ENCODE measurements at regions not wholly inside any gene's neighbourhood (a gene's known extent, or its start where the extent isn't known, plus 50 kb on each side); places are given as distances from the start of the nearest gene placed in this dataset.
A peak's percentile ranks its signal among the peaks of the same experiment; 100 is the strongest.

DNA sequence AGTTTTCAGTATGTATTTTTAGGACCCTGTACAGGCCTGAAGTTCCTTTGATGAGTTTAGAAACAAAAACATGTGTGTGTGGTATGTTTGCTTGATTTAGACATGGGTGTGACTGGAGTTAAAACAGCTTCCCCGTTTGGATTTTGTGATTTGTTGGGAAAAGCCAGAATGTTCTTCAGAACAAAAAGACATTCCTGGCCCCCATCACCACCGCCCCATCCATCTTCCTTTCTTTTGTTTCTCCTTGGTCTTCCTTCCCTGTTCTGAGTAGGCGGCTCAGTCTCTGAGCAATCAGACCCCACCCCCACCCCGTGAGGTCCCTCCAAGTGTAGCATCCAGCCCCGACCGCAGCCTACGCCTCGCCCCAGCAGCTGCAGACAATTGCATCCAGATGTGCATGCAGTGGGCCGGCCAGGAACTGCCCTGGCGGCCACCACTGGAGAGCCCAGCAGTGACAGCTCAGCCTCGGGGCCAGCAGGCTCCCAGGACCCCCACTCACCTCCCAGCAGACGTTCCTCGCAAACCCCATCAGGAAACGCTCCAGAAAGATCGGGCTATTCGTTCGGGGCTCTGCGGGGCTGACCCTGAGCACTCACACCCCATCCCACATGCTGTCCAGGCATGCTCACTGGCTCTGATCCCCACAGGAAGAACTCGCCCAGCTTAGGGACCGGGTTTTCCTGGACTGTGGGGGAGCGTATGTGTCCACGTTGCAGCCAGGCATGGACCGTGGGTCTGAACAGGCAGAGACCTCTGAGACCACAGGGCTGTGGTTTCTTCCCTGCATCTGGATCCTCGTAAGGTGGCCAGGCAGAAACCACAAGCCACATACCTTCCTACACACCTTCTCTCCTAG is 99.8 kb upstream of the CDH5 start:
- TF ChIP-seq POLR2AphosphoS5 (IDR thresholded peaks at IDR 0.05) (peak in 1 of 3 donors; percentile 17), POLR2A (IDR thresholded peaks at IDR 0.05) (no peak), EP300 (IDR thresholded peaks at IDR 0.05) (no peak)
- TF ChIP-seq, protein P1, sequence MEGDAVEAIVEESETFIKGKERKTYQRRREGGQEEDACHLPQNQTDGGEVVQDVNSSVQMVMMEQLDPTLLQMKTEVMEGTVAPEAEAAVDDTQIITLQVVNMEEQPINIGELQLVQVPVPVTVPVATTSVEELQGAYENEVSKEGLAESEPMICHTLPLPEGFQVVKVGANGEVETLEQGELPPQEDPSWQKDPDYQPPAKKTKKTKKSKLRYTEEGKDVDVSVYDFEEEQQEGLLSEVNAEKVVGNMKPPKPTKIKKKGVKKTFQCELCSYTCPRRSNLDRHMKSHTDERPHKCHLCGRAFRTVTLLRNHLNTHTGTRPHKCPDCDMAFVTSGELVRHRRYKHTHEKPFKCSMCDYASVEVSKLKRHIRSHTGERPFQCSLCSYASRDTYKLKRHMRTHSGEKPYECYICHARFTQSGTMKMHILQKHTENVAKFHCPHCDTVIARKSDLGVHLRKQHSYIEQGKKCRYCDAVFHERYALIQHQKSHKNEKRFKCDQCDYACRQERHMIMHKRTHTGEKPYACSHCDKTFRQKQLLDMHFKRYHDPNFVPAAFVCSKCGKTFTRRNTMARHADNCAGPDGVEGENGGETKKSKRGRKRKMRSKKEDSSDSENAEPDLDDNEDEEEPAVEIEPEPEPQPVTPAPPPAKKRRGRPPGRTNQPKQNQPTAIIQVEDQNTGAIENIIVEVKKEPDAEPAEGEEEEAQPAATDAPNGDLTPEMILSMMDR (IDR thresholded peaks at IDR 0.05): peak; percentile 16 to 26
- Histone ChIP-seq H3K9me3 (no peaks in the 10 kb centered on the region), H3K4me3 (no peak overlapping the region), H3K27me3 (no peaks in the 10 kb centered on the region), H3K36me3 (no peaks in the 10 kb centered on the region), H3K27ac (peak overlapping the region; percentile 8), H3K4me1 (peaks cover 66% of the 10 kb centered on the region)
- 29% methylated on average over 14 of the region's 24 CpGs for WGBS
- peak; percentile 87 to 92 for DNase-seq (ENCODE audit: low spot score in 2 of 2)

DNA sequence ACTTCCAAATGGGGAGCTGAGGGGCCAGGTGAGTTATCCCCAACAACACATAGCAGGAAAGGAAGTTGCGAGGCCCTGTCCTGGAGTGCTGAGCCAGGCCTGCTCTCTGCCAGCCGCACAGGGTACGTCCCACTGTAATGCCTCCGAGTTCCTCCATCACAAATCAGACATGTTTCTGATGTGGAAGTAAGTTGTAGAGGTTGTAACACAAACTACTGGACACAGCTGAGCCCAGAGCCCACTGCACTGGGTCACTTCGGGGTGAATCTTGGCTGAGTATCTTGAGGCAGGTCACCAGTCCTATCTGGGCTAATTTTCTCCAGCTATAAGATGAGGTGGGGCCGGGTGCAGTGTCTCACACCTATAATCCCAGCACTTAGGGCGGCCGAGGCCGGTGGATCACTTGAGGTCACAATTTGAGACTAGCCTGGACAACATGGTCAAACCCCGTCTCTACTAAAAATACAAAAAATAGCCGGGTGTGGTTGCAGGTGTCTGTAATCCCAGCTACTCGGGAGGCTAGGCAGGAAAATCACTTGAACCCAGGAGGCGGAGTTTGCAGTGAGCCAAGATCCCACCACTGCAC is 100.8 kb upstream of the CDH5 start:
- WGBS: 89% methylated on average over 8 of the region's 13 CpGs
- DNase-seq (ENCODE audit: low spot score in 2 of 2): peak in 1 of 2 donors; percentile 50
- peaks cover 58% of the 10 kb centered on the region for H3K4me1 ChIP-seq
- no peaks in the 10 kb centered on the region for H3K36me3 ChIP-seq
- H3K27me3 ChIP-seq: no peaks in the 10 kb centered on the region
- H3K27ac ChIP-seq: peak overlapping the region; percentile 43
- no peak overlapping the region for H3K4me3 ChIP-seq
- H3K9me3 ChIP-seq: no peaks in the 10 kb centered on the region
- TF ChIP-seq EP300 (IDR thresholded peaks at IDR 0.05) (no peak), POLR2A (IDR thresholded peaks at IDR 0.05) (no peak), POLR2AphosphoS5 (IDR thresholded peaks at IDR 0.05) (no peak)
- TF ChIP-seq, protein P1 (IDR thresholded peaks at IDR 0.05): no peak

DNA sequence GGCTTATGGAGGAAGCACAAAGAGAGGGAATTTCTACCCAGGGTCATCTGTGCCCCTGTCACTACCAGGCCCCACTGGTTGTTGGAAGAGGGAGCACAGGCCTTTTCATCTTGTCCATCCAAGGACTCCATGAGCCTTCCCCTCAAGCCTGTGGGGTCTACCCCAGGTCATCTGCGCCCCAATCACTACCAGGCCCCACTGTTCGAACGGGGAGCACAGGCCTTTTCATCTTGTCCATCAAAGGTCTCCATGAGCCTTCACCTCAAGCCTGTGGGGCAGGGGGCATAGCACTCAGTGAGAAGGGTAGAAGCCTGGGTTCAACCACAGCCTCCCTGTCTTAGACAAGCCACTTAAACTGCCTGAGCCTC is 101.5 kb upstream of the CDH5 start:
- Histone ChIP-seq H3K4me3 (no peak overlapping the region), H3K27me3 (no peaks in the 10 kb centered on the region), H3K4me1 (peaks cover 52% of the 10 kb centered on the region), H3K27ac (peak overlapping the region; percentile 43), H3K9me3 (no peaks in the 10 kb centered on the region), H3K36me3 (no peaks in the 10 kb centered on the region)
- WGBS: no CpG with 5 or more reads among the region's 3 CpGs
- DNase-seq (ENCODE audit: low spot score in 2 of 2): peak in 1 of 2 donors; percentile 50
- no peak for TF ChIP-seq POLR2A (IDR thresholded peaks at IDR 0.05)

DNA sequence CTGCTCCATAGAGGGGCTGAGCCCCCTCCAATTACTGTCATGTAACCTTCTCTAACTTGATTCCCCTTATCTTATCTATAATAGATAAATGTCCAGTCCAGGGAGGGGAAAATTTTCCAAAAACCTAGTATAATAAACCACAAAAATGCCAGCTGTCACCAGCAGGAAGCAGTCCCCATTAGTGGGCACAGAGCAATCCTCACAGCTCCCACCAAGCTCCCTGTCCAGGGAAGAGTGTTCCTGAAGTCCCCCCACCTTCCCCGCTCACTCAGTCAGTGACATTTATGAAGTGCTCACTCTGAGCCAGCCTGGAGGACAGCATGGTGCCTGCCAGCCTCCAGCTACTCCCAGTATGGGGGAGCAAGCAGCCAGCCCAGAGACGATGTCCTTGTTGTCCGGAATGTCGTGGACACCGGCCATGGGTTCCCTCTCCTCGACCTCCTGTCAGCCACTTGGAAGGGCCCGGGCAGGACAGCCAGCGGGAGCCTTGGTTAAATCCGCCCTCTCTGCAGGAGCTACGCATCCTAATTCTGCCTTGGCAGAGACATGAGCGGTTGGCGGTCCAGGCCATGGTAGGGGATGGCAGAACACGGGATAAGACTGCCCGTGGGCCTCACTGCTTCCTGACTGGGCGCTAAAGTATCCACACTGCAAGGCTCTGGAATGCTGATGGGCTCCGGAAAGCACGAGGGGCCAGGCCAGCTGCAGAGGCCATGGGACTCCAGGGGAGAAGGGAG is 102.0 kb upstream of the CDH5 start:
- peaks cover 46% of the 10 kb centered on the region for H3K4me1 ChIP-seq
- no peak overlapping the region for H3K27ac ChIP-seq
- no peak overlapping the region for H3K4me3 ChIP-seq
- H3K36me3 ChIP-seq: no peaks in the 10 kb centered on the region
- peak in 1 of 2 donors; percentile 64 for DNase-seq (ENCODE audit: low spot score in 2 of 2)
- no peaks in the 10 kb centered on the region for H3K27me3 ChIP-seq
- WGBS: 89% methylated on average over 7 of the region's 17 CpGs
- TF ChIP-seq, protein P1 (IDR thresholded peaks at IDR 0.05): no peak
- TF ChIP-seq POLR2AphosphoS5 (IDR thresholded peaks at IDR 0.05) (no peak), EP300 (IDR thresholded peaks at IDR 0.05) (no peak), POLR2A (IDR thresholded peaks at IDR 0.05) (no peak)
- H3K9me3 ChIP-seq: no peaks in the 10 kb centered on the region

DNA sequence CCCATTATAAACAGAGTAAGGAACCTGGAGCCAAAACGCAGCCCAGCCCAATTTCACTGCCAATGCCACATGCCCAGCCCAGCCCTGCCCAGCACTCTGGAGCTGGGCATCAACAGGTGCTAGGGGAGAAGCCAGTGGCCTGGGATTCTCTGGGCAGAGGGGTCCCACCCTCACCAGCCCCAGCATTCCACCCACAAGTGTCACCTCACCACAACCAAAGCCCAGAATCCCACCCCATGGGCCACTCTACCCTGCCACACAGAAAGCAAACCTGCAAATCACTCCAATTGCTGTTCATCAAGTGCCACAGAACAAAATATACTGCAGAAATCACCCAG is 102.5 kb upstream of the CDH5 start:
- Histone ChIP-seq H3K27me3 (no peaks in the 10 kb centered on the region), H3K9me3 (no peaks in the 10 kb centered on the region), H3K36me3 (no peaks in the 10 kb centered on the region), H3K4me1 (peaks cover 45% of the 10 kb centered on the region), H3K27ac (no peak overlapping the region), H3K4me3 (no peak overlapping the region)
- peak in 1 of 2 donors; percentile 68 for DNase-seq (ENCODE audit: low spot score in 2 of 2)
- WGBS: 67% methylated on average over 1 of the region's 1 CpG
- TF ChIP-seq POLR2AphosphoS5 (IDR thresholded peaks at IDR 0.05): no peak
- TF ChIP-seq EP300 (IDR thresholded peaks at IDR 0.05): no peak
- no peak for TF ChIP-seq POLR2A (IDR thresholded peaks at IDR 0.05)
- TF ChIP-seq, protein P1 (IDR thresholded peaks at IDR 0.05): no peak

Data from suprapubic skin (tissue), 4 donors.